ENCODE measurements at regions not wholly inside any gene's neighbourhood (a gene's known extent, or its start where the extent isn't known, plus 50 kb on each side); places are given as distances from the start of the nearest gene placed in this dataset.

DNA sequence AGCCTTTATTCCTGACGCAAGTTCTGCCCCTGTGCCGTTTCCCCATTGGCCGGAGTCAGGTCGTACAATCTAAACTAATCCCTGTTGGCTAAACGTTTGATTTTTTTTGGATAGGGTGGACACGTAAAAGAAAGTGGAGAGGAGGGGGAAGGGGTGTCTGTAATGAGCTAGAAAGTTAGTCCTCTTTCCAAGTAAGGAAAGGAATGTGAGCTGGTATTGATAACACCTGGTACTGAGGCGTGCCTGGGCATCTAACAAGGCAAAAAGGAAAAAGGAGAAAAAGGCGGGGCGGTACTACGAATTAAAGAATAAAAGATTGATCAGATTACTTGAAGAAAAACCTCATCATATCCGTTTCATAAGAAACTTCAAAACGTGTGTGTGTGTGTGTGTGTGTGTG is 665.2 kb downstream of the ANXA1 start:
- H3K27ac ChIP-seq, result no peak overlapping the region
- DNase-seq (ENCODE audit: low read depth, low spot score), result peak; percentile 10

DNA sequence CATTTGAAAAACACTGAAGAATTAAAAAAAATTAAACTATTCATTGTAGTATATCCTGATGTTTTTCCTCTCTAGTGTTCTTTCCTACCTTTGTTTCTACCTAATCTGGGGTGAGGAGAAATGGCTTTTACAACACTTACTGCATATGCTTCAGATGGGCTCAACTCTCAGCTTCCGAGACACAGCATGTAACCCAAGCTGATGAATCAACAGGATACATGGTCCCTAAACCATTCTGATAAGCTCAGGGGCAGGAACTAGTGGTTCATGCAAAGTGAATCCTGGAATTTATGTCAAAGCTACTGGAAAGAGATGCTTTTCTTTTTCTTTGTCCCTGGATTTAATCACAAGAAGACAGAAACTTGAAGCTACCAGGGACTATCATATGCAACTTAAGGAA is 672.5 kb upstream of the RORB start:
- no peak overlapping the region for H3K27ac ChIP-seq
- no peak for DNase-seq (ENCODE audit: low read depth, low spot score)

DNA sequence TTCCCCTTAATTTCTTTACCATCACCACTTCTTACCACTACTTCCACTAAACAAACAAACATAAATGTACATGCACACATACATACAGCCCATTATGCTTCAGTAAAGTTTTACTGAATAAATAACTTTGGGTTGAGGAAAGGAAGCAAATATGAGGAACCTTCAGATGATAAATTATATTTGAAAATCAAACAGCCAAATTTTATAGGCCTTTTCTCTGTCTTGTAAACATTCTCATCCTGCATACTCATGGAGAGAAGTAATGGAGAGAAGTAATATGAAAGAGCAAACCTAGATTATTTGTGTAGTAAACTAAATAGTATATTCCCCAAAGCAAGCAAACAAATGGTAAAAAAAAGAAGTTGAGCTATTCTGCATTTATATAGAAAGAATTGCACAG is 658.3 kb upstream of the RORB start:
- DNase-seq (ENCODE audit: low read depth, low spot score), result no peak

DNA sequence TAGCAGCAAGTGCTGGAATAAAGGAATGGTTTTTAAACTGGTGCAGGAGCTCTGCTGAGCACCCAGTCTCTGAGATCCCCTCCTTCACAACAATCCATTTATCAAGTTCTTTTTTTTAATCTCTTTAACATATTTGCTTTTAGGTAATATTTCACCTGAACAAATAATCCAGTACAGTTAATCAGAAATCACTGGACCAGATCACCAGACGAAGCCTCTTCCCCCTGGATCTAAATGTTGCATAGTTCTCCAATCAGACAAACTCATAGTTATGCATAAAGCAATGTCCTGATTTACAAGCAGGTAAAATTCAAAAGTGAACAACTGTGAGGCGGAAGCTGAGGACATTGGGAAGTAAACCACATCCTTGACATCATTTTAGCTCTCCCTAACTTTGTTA is 657.7 kb upstream of the RORB start:
- DNase-seq (ENCODE audit: low read depth, low spot score), result no peak
- no peak overlapping the region for H3K27ac ChIP-seq

More for the DNA sequence above, 658.3 kb upstream of the RORB start:
- no peak overlapping the region for H3K27ac ChIP-seq

DNA sequence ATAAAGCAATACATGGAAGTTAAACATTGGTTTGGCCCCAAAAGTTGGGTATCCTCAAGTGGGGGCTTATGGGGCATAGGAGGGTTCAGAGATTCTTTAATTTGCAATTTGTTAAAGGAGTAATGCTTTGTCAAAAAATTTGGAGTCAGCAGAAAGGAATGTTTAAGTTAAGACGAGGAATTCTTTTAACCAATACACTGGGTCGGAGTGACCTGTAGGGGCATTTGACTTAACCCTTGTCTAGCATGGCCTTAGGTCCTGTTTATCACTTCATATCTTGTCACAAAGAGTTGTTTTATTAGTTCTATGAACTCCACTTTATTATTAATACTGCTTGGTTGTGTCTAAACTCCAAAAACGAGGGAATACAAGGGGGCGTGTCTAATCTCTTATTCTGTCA is 656.1 kb upstream of the RORB start:
- H3K27ac ChIP-seq, result no peak overlapping the region
- no peak for DNase-seq (ENCODE audit: low read depth, low spot score)

DNA sequence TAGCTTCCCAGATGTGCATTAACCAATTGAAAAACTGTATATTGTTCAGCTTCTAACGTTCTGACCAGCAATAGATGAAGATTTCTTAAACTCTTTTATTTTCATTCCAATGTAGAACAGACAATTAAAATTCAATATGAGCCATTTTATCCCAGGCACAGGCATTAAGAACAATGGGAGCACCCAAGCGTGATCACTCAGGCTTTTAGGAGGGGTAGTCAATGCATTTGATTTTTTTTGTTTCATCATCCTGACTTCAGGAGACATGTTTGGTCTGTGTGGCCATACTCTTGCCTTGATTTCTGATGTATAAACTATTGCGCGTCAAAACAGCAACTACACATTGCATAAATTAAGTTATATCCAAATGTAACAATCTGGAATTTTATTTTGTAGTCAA is 653.0 kb upstream of the RORB start:
- DNase-seq (ENCODE audit: low read depth, low spot score), result no peak
- H3K27ac ChIP-seq, result no peak overlapping the region

DNA sequence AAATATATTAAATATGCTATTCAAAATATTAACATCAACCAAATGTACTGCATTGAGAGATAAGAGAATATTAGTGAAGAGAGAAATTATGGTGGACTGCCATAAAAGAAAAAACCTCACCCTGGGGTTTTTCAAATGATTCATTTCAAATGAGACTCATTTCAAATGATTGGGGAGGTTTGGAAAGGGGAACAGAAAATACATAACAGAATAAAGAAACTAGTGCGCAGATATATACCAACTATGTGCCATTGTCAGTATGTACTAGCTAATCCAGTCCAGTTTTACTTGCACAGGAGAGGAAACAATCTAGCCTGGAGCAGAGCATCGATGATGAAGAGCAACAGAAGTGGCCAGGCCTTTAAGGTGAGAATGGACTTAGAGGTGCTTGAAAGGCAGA is 651.6 kb upstream of the RORB start:
- H3K27ac ChIP-seq, result no peak overlapping the region
- DNase-seq (ENCODE audit: low read depth, low spot score), result no peak

DNA sequence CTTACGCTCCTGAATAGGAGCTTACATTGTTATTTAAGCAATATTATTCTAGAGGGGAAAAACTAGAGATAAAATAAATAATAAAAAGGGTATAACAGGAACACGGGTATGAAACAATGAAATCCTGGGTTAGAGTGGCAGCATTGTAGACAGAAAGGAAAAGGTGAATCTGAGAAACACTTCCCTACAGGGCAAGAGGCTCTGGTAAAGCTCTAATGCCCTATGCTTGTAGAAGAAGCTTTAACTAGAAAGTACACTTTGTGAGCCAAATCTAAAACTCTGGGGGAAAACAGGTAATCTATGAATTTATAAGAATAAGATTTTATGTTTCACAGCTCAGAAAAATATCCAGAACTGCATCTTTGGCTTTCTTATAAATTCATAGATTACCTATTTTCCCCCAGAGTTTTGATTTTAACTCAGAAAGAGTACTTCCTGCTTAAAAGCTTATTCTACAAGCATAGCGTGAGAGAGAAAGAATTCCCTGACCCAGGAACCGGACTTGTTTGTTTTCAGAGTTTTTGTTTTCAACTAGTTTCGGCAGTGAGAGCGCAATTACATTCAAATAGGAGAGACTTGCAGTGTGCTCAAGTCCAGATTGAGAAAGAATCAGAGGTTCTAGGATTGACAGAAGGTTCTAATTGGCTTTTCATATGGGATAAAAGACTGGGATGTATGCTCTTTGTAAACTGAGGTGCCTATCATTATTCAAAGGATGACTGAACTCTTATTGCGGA is 651.0 kb upstream of the RORB start:
- no peak for DNase-seq (ENCODE audit: low read depth, low spot score)
- no peak overlapping the region for H3K27ac ChIP-seq

DNA sequence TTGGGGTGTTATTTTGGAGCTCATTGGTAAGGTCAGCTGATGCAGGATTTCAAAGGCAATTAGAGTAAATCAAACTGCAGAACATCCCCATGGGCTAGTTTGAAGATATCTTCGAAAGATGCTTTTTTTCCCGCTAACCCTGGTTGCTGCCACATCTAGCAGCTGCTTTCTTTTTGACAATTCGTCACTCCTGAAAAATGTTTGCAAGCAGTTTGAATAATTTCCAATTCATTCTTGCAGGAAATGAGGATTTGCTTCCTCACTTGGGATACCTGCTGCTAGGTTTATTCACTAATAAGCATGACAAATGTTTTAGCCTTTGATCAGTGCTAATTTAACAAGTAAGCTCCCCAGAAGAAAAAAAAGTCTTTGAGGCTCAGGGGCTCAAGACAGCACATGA is 649.6 kb upstream of the RORB start:
- H3K27ac ChIP-seq, result no peak overlapping the region
- DNase-seq (ENCODE audit: low read depth, low spot score), result no peak

DNA sequence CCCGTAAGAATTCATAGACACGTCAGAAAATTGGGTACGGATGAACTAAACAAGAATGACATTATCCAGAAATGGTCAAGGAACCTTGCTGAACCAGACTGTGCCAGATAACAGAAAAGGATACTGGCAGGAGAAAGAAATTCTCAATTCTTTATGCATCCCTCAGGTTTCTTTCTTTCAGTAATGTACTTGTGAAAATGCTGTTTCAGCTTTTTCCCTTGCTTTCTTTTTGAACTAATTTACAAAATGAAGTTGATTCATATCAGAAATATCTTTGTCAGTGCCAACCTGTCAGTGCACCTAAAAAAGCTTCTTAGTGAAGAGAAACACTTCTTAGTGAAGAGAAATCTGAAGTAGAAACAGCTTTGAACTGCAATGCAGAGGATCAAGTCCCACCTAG is 643.6 kb upstream of the RORB start:
- H3K27ac ChIP-seq, result no peak overlapping the region
- no peak for DNase-seq (ENCODE audit: low read depth, low spot score)

DNA sequence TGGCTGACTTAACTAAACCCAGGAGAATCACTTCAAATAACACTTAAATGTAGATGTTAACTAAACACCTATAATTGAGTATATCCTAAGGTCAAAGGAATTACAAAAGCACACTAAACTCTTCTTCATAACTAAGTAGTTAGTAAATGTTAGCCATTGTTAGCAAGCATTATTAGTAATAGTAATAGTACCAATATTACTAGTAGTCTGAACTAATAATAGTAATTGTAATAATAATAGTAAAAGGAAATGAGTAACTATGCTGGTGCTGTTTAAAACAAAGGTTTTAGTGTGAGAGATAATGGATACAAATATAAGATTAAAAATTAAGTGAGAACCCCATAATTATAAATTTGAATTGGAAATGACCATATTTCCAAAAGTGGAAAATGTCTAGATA is 641.9 kb upstream of the RORB start:
- DNase-seq (ENCODE audit: low read depth, low spot score), result no peak
- no peak overlapping the region for H3K27ac ChIP-seq

DNA sequence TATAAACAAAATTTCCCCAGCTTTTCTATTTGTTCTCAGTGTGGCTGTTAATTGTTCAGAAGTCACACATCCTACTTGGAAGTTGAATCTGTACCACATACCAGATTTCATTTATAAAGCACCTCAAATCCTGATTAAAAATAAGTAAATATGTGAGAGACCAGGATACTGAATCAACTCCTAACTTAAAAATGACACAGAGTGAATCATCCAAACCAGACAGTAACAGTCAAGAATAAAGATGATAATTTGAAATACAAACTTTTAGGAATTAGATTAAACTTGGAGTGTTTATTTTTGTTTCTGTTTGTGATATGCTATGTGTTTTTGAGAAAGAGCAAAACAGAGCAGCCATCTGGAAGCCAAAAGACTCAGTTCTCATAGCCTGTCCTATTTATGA is 633.2 kb upstream of the RORB start:
- DNase-seq (ENCODE audit: low read depth, low spot score), result no peak
- no peak overlapping the region for H3K27ac ChIP-seq

DNA sequence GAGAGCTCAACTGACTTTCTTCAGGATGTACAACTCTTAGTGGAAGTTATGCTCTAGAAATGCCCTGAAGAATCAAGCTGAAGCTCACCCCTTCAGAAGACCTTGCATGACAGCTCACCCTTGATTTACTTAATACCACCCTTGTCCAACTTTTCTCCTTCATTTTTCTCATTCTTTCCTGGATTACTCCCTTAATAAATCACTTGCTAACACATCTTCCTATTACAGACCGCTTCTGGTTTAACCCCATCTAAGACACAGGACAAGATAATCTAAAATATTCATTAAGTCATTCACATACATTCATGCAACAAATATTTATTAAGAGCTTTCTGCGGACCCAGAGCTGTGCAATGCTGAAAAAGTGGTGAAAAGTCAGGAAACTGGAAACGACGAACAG is 630.7 kb upstream of the RORB start:
- DNase-seq (ENCODE audit: low read depth, low spot score), result no peak
- no peak overlapping the region for H3K27ac ChIP-seq

DNA sequence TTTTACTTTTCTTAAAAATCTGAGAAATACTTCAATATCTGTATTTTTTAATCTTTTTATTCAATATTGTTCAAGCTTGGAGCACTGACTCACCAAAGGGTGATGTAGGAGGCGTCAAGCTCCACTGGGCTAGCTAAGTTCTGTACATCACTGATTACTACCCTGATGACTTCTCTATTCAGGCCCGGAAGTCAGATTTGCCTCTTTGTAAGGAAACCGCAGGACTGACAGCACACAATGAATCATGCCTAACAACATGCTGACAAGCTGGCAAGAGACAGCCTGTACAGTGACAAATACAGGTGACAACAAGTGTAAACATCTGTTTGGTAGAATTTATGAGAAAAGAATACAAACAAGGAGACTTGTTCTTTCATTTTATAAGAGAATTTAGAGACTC is 627.9 kb upstream of the RORB start:
- no peak overlapping the region for H3K27ac ChIP-seq
- DNase-seq (ENCODE audit: low read depth, low spot score), result peak; percentile 94

DNA sequence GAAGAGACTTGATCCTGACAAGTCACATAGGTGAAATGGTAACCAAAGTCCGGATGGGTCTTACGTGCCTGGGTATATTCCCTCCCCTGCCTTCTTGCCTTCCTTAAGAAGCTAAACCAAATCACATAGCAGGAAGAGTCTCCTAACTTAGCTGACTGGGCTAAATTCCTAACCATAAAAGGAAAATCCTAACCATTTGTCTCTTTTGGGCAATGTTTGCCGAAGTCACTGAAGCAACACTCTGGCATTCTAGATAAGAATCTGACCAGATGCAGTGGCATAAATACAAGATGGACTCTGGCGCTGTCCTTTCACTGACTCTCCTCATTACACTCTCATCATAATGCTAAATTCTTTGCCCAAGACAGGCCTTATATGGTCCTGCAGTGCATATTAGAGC is 625.5 kb upstream of the RORB start:
- no peak for DNase-seq (ENCODE audit: low read depth, low spot score)
- H3K27ac ChIP-seq, result no peak overlapping the region

DNA sequence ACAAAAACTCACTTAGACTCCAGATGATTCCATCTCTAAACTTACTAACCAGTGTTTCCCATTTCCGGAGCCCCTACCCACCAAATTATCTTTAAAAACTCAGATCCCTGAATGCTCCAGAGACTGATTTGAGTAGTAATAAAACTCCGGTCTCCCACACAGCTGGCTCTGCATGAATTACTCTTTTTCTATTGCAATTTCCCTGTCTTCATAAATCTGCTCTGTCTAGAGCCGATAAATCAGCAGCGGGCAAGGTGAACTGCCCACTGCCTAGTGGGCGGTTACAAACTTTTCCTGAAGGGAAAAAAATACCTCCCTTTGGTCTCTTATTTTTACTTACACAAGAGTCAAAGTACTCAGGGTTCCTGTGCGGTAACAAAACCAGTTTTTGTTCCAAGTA is 624.4 kb upstream of the RORB start:
- no peak overlapping the region for H3K27ac ChIP-seq
- no peak for DNase-seq (ENCODE audit: low read depth, low spot score)

DNA sequence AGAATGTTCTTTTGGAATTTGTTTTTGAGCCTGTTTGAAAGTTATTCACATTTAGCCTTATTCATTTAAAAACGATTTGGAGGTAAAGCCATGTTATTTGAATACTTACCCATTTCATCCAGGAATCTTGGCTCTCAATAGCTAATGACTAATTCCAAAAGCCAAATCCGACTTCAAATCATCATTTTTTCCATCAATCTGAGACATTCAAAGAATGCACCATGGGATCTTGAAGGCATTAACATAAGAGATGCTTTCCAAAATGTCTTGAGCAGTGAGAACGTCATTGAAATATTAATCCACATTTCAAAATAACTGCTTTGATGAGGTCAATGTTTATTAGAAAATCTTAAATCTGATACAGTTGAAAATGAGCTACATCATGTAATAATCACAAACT is 617.0 kb upstream of the RORB start:
- DNase-seq (ENCODE audit: low read depth, low spot score), result no peak
- H3K27ac ChIP-seq, result no peak overlapping the region

DNA sequence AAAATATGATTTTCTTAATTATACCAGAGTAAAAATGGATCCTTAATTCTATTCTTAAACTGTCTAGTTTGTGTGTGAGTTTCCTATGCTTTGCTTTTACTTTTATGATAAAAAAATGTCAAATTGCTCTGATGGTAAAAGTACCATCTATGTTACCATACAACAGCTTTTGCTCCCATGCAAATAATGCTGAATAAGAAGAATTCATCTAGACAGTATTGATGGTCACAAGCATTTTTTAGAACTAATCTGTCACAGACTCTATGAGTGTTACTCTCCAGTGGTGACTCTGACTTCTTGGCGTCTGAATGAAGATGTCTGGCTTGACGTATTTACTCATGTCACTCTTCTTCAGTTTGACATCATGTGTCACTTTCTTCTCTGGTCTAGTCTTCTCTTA is 608.1 kb upstream of the RORB start:
- H3K27ac ChIP-seq, result no peak overlapping the region
- no peak for DNase-seq (ENCODE audit: low read depth, low spot score)

DNA sequence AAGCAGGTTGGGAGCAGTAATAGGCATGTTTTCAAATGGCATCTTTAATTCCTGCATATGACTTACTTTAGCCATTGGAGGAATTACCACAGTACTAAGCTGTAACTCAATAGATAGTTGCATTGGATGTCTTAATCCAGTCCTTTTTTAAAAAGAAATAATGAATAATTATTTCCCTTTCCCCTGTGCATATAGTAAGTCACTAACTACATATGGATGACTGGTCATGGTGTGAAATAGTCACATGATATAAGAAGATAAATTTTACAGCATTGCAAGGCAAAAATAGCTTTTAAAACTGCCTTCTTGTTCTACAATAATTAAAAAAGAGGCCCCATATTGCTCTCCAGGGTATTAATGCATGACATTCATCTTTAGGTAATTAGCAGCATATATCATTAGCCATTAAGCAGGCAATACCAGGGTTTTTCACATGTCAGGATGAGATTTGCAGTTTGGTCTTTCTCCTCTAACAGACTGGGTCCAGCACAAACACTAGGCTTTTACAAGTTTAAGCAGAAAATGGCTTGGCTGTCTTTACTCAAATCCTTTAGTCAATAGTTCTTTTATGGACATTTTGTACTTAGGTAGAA is 606.4 kb upstream of the RORB start:
- no peak for DNase-seq (ENCODE audit: low read depth, low spot score)
- H3K27ac ChIP-seq, result no peak overlapping the region

DNA sequence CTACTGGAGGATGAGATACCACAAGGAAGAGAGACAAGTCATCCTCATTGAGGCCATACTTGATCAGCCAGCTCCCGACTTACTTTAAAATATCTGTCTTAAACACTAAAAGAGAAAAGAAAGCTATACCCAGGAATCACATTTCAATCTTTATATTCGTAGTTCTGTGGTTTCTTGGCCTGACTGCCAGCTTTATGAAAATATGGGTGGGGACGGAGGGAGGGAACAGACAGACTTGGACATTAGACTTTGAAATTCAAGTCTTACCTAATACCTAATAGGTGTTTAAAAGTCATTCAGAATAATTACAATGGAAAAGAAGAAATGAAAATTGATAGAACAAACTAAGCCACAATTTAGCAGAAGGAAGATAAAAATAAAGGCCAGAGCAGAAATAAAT is 604.8 kb upstream of the RORB start:
- no peak overlapping the region for H3K27ac ChIP-seq
- DNase-seq (ENCODE audit: low read depth, low spot score), result no peak

DNA sequence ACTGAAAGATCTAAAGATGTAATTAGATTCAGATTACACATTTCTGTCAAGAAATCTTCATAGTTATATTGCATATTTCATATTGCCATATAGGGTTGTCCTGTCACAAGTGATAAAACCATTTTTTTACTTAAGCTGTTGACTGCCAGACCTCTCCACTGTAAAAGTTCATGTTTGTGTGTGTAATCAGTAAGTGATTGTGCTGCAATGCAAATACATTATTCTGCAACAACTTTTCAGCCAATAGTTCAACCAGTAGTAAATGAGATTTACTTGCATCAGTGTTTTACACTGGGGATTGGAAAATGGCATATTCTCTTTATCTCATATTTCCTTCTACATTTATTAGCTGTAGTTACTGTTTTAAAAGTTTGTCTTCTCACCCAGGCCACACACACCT is 603.9 kb upstream of the RORB start:
- no peak overlapping the region for H3K27ac ChIP-seq

DNA sequence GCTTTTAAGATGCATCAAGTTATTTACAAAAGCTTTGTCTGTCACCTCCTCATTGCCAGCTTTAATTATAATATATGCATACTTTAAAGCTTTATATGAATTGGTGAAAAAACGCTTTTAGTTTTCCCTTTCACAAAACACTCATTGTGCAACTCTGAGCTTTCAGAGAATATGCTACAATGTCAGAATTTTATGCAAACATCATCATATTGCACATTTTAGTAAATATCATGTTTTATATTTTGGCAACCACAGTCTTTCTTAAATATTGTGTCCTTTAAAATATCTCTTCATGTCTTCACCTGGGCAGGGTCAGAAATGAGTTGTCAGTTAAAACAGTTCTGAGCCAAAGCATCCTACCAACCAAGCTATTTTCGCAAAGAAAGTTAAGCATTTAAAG is 601.1 kb upstream of the RORB start:
- no peak overlapping the region for H3K27ac ChIP-seq
- DNase-seq (ENCODE audit: low read depth, low spot score), result no peak

More for the DNA sequence above, 603.9 kb upstream of the RORB start:
- DNase-seq (ENCODE audit: low read depth, low spot score), result no peak
